Lower leg skin (tissue), 3 donors: ENCODE measurements at regions not wholly inside any gene's neighbourhood (a gene's known extent, or its start where the extent isn't known, plus 50 kb on each side); places are given as distances from the start of the nearest gene placed in this dataset.

Experiments
- CTCF ChIP-seq, 3 donors: fragments of 450-650 bp; IDR thresholded peaks; one replicate each; pipeline ENCODE4 v1.5.1; 2016; ENCODE audit warnings: antibody characterized with exemption in 3 of 3, mild to moderate bottlenecking in 3 of 3, moderate library complexity in 2 of 3
- POLR2A ChIP-seq, 2 donors: fragments of 450-650 bp; IDR thresholded peaks; one replicate each; pipeline ENCODE4 v1.6.1; 2016 to 2017; ENCODE audit warnings: antibody characterized with exemption in 2 of 2, mild to moderate bottlenecking in 1 of 2, moderate library complexity in 1 of 2

- no peak for TF ChIP-seq CTCF (IDR thresholded peaks at IDR 0.05)
- no peak for TF ChIP-seq POLR2A (IDR thresholded peaks at IDR 0.05)
These were observed 87.9 kb upstream of the WDR1 start for GRCh38 chr4:10204401-10205058.
